DND-41 (cell line): ENCODE measurements at regions not wholly inside any gene's neighbourhood (a gene's known extent, or its start where the extent isn't known, plus 50 kb on each side); places are given as distances from the start of the nearest gene placed in this dataset.

Experiments
- CTCF ChIP-seq: IDR thresholded peaks from 2 replicates; pipeline ENCODE4 v1.5.1; 2012; ENCODE audit warnings: borderline replicate concordance, low read length, moderate library complexity, mild to moderate bottlenecking; ENCODE audit not compliant: poor library complexity, severe bottlenecking; ENCODE audit errors: extremely low read depth
- EZH2 ChIP-seq: IDR thresholded peaks from 3 replicates; pipeline ENCODE4 v1.6.1; 2012; ENCODE audit warnings: borderline replicate concordance, low read depth, mild to moderate bottlenecking, moderate library complexity, low read length, inconsistent platforms; ENCODE audit not compliant: severe bottlenecking

DNA sequence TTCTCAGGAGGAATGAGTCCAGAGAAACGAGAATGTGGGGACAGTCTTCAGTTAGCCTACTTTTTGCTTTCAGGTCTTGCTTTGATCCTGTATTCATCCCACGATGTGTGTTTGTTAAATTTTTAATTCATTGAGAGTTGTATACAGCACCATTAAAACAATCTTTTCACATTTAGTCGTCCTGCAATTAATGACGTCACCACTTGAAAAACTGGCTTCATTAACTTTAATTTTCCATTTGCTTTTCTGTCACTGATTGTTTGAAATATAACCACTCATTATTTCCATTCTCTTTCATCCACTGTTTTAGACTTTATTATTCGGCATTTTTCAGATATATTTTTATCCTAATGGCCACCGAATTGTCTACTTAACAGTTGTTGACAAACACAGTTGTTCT, 146.9 kb downstream of the TFEC start:
- no peak for TF ChIP-seq CTCF
- no peak for TF ChIP-seq EZH2
